ENCODE measurements at regions not wholly inside any gene's neighbourhood (a gene's known extent, or its start where the extent isn't known, plus 50 kb on each side); places are given as distances from the start of the nearest gene placed in this dataset.

DNA sequence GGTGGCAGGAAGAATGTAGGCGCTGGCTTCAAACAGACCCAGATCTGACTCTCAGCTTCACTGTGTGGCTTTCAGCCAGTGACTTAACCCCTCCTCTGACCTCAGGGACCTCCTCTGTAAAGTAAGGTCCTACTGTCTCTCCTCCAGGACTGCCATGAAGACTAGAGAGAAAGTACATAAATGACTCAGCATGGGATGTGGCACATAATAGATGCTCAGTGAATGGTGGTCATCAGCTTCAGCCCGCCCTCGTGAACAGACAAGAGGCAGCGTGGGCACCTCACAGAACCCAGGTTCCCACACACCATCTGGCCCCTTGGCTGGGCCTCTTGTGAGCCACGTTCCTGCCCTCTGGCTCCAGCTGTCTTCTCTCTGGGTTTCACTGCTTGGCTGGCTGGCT lies 126.0 kb downstream of the SYF2 start:
- Histone ChIP-seq H3K27ac (no peak overlapping the region), H3K27me3 (replicated peaks) (no peaks in the 10 kb centered on the region), H3K36me3 (replicated peaks) (no peaks in the 10 kb centered on the region), H3K4me3 (ENCODE audit: low read depth, low read length) (no peak overlapping the region)
- in situ Hi-C loops (cut with HindIII; ENCODE audit: low pct_ligation_motif_present, low sequenced_read_pairs) = no loop called here
- TF ChIP-seq, protein P1, sequence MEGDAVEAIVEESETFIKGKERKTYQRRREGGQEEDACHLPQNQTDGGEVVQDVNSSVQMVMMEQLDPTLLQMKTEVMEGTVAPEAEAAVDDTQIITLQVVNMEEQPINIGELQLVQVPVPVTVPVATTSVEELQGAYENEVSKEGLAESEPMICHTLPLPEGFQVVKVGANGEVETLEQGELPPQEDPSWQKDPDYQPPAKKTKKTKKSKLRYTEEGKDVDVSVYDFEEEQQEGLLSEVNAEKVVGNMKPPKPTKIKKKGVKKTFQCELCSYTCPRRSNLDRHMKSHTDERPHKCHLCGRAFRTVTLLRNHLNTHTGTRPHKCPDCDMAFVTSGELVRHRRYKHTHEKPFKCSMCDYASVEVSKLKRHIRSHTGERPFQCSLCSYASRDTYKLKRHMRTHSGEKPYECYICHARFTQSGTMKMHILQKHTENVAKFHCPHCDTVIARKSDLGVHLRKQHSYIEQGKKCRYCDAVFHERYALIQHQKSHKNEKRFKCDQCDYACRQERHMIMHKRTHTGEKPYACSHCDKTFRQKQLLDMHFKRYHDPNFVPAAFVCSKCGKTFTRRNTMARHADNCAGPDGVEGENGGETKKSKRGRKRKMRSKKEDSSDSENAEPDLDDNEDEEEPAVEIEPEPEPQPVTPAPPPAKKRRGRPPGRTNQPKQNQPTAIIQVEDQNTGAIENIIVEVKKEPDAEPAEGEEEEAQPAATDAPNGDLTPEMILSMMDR (IDR thresholded peaks at IDR 0.05; ENCODE audit: low read depth, low read length, missing control alignments) = no peak
- no peak for DNase-seq

DNA sequence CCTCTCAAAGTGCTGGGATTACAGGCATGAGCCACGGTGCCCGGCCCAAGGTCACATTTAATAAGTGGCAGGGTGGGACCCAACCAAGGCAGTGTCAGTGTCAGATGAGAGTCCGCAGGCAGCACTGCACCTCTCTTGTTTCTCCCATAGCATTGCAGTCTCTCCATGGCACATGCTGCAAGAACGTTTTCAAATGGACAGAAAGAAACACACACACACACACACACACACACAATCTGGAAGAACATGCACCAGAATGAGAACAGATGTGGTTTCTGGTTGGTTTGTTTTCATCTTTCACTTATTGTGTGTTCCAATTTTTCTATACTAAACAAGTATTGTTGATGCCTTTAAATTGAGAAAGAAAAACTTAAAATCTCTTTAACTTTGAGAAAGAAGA lies 126.5 kb downstream of the SYF2 start:
- no peaks in the 10 kb centered on the region for H3K27me3 ChIP-seq (replicated peaks)

DNA sequence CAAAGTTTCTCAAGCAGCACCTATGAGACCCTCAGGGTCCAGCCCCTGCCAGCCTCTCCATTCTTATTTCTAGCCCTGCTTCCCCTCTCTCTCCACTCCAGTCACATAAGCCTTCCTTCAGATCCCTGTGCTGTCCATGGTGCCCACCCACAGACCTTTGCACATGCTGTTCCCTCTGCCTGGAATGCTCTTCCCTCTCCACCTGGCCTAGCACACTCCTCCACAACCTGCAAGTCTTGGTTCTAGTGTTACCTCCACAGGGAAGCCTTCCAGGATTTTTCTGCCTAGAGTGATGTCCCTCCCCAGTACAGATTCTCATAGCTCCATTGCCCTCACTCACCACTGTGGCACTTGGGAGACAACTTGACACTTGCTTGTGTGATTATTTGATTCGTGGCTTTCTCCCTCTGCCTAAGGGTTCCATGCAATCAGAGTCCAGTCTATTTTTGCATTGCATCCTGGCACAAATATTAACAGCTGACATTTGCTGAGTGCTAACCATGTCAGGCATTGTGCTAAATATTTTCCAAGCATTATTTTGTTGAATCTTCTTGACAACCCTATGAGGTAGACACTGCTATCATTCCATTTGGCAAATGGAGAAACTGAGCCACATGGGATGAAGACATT lies 127.3 kb downstream of the SYF2 start:
- TF ChIP-seq, protein P1 (IDR thresholded peaks at IDR 0.05; ENCODE audit: low read depth, low read length, missing control alignments) = no peak
- Histone ChIP-seq H3K4me3 (ENCODE audit: low read depth, low read length) (no peak overlapping the region), H3K36me3 (replicated peaks) (no peaks in the 10 kb centered on the region), H3K27ac (no peak overlapping the region), H3K27me3 (replicated peaks) (no peaks in the 10 kb centered on the region)
- DNase-seq = no peak
- in situ Hi-C loops (cut with HindIII; ENCODE audit: low pct_ligation_motif_present, low sequenced_read_pairs) = no loop called here

More for the DNA sequence above, 126.5 kb downstream of the SYF2 start:
- no peak overlapping the region for H3K27ac ChIP-seq
- no peaks in the 10 kb centered on the region for H3K36me3 ChIP-seq (replicated peaks)
- in situ Hi-C loops (cut with HindIII; ENCODE audit: low pct_ligation_motif_present, low sequenced_read_pairs) = no loop called here
- TF ChIP-seq, protein P1 (IDR thresholded peaks at IDR 0.05; ENCODE audit: low read depth, low read length, missing control alignments) = no peak
- DNase-seq = no peak
- H3K4me3 ChIP-seq (ENCODE audit: low read depth, low read length) = no peak overlapping the region

DNA sequence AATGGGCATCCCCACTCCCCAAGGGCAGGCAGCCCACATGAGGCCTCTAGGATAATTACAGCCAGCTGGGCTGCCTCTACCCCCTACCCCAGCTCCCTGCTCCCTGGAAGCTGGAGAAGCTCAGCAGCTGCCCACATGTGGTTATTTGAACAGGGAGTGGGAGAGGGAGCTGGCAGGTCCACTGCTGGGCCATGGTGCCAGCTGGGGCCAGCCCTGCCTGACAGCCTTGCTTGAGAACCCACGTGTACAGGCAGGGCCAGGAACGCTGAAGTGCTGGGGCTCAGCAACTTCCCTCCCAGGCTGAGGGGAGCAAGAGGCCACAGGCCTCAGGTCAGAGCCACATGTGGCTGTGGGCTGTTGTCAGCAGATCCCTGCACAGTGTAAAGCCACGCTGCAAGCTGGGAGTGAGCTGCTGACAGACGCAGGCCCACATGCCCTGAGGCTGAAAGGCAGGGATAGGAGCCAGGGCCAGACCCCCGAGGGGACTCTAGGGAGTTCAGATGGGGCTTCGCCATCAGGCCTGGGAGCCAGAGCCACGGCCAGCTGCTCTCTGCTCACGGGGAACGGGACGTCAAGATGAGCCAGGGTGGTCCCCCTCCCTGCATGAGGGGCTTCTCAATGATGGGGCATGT lies 129.0 kb downstream of the SYF2 start:
- TF ChIP-seq, protein P1 (IDR thresholded peaks at IDR 0.05; ENCODE audit: low read depth, low read length, missing control alignments) = no peak
- Histone ChIP-seq H3K27me3 (replicated peaks) (no peaks in the 10 kb centered on the region), H3K36me3 (replicated peaks) (no peaks in the 10 kb centered on the region), H3K4me3 (ENCODE audit: low read depth, low read length) (no peak overlapping the region), H3K27ac (no peak overlapping the region)
- in situ Hi-C loops (cut with HindIII; ENCODE audit: low pct_ligation_motif_present, low sequenced_read_pairs) = no loop called here
- DNase-seq = no peak

DNA sequence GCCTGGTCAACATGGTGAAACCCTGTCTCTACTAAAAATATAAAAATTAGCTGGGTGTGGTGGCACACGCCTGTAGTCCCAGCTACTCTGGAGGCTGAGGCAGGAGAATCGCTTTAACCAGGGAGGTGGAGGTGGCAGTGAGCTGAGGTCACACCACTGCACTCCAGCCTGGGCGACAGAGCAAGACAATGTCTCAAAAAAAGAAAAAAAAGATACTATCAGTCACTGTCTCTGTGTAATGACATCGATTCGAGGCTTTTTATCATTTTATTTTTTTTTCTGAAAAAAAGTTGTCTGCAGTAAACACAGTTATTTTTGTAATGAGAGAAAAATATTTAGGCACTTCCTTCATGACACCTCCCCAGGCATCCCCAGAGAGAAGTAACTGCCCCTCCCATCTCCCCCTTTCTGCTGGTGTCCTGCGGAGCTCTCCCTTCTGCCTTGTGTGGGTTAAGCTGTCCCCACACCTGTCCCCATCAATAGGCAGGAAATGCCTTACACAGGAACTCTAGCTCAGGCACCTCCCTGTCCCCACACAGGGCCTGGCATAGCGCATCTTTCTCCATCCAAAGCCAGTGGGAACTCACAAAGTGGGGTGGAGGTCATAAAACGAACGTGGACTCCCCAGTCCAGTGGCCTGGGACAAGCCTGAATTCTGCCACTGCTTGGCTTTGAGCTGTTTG lies 132.0 kb downstream of the SYF2 start:
- Histone ChIP-seq H3K4me3 (ENCODE audit: low read depth, low read length) (no peak overlapping the region), H3K27me3 (replicated peaks) (no peaks in the 10 kb centered on the region), H3K36me3 (replicated peaks) (no peaks in the 10 kb centered on the region), H3K27ac (no peak overlapping the region)
- DNase-seq = no peak
- TF ChIP-seq, protein P1 (IDR thresholded peaks at IDR 0.05; ENCODE audit: low read depth, low read length, missing control alignments) = no peak
- in situ Hi-C loops (cut with HindIII; ENCODE audit: low pct_ligation_motif_present, low sequenced_read_pairs) = no loop called here
